ENCODE measurements at regions not wholly inside any gene's neighbourhood (a gene's known extent, or its start where the extent isn't known, plus 50 kb on each side); places are given as distances from the start of the nearest gene placed in this dataset.

DNA sequence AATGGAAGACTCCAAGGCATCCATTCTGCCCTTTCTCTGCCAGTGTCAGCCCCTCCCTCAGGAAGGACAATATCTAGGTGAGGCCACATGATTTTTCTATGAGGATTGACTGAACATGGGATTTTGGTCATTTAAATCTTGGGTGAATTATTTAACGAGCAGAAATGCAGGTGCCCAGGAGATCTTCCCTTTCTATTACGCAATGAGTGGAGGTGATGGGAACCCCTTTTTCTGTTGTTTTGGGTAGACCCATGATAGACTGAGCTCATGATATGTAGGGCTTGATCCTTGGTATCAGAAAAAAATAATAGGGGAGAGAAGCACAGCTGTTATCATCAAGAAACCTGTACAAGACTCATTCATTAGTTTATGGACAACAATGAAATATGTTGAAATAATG is 112.6 kb upstream of the SPTLC3 start:
- DNase-seq (ENCODE audit: low spot score) = no peak
- TF ChIP-seq, protein P1, sequence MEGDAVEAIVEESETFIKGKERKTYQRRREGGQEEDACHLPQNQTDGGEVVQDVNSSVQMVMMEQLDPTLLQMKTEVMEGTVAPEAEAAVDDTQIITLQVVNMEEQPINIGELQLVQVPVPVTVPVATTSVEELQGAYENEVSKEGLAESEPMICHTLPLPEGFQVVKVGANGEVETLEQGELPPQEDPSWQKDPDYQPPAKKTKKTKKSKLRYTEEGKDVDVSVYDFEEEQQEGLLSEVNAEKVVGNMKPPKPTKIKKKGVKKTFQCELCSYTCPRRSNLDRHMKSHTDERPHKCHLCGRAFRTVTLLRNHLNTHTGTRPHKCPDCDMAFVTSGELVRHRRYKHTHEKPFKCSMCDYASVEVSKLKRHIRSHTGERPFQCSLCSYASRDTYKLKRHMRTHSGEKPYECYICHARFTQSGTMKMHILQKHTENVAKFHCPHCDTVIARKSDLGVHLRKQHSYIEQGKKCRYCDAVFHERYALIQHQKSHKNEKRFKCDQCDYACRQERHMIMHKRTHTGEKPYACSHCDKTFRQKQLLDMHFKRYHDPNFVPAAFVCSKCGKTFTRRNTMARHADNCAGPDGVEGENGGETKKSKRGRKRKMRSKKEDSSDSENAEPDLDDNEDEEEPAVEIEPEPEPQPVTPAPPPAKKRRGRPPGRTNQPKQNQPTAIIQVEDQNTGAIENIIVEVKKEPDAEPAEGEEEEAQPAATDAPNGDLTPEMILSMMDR (IDR thresholded peaks at IDR 0.05; ENCODE audit: extremely low read depth, missing control alignments) = no peak

- DNase-seq (ENCODE audit: low spot score) = no peak
- TF ChIP-seq, protein P1 (IDR thresholded peaks at IDR 0.05; ENCODE audit: extremely low read depth, missing control alignments) = no peak
These were observed 105.8 kb upstream of the SPTLC3 start for GRCh38 chr20:12902992-12903391.

GRCh38 chr20:12906361-12906760 is 102.4 kb upstream of the SPTLC3 start:
- DNase-seq (ENCODE audit: low spot score) = no peak
- TF ChIP-seq, protein P1 (IDR thresholded peaks at IDR 0.05; ENCODE audit: extremely low read depth, missing control alignments) = no peak

GRCh38 chr20:12911372-12911771 is 97.4 kb upstream of the SPTLC3 start:
- no peak for DNase-seq (ENCODE audit: low spot score)
- TF ChIP-seq, protein P1 (IDR thresholded peaks at IDR 0.05; ENCODE audit: extremely low read depth, missing control alignments) = no peak

GRCh38 chr20:12913781-12914443 is 94.9 kb upstream of the SPTLC3 start:
- DNase-seq (ENCODE audit: low spot score) = no peak
- TF ChIP-seq, protein P1 (IDR thresholded peaks at IDR 0.05; ENCODE audit: extremely low read depth, missing control alignments) = no peak

DNA sequence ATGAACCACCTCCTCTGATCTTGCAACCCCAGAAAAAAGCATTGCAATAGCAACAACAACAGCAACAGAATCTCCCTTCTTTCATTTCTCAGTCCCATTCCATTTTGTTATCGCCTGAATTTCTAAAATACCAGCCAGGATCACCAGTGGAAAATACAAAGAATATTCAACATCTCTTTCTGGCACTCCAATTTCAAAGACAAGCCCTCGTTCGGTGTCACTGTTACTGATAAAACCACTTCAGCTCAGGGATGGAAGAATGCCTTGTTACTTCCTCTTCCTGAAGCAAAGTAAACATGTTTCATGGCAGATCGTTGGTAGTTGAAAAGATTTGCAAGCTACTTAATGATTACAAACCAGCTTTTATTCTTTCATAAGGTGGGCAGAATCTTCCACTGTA is 94.0 kb upstream of the SPTLC3 start:
- TF ChIP-seq, protein P1 (IDR thresholded peaks at IDR 0.05; ENCODE audit: extremely low read depth, missing control alignments) = no peak
- no peak for DNase-seq (ENCODE audit: low spot score)

DNA sequence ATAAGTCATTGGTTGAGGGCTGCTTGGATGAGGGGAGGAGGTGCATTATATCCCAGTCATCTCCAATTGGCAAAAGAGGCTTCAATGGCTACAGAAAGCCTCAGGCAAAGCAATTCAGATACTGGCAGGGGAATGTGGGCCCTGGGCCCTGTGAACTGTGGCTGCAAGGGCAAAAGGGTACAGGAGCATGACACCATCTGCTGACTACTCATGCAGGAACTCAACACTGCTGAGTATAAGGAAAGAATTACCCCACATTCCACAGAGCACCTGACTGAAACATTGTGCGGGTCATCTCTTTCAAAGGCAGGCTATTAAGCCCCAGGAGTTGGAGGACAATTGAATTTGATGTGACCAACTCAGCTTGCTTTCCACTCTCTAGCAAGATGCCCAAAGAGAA is 92.1 kb upstream of the SPTLC3 start:
- TF ChIP-seq, protein P1 (IDR thresholded peaks at IDR 0.05; ENCODE audit: extremely low read depth, missing control alignments) = no peak
- DNase-seq (ENCODE audit: low spot score) = no peak

Data from GM20000 (cell line).